GM12878 (cell line): ENCODE measurements at regions not wholly inside any gene's neighbourhood (a gene's known extent, or its start where the extent isn't known, plus 50 kb on each side); places are given as distances from the start of the nearest gene placed in this dataset.

ENCODE experiments used
- ATAC-seq: fragments of 200-7000 bp; cut with Tn5 transposase; 3 replicates; pipeline ENCODE4 v1.9.1; 2020; ENCODE audit warnings: mild to moderate bottlenecking, moderate library complexity
- BruUV-seq: library from RNA; stranded (reverse); fragments of 400-500 nt; replicated peaks from 2 replicates; lab custom pipeline; 2021; lab: Mats Ljungman, UMichigan
- CTCF ChIA-PET: fragments of 300-600 bp; sonication (Branson Sonifier 250); formaldehyde crosslinking; extraction: SDS; loops from one replicate; lab custom pipeline; 2021; ENCODE audit warnings: inconsistent platforms; lab: Yijun Ruan, JAX
- POLR2A ChIA-PET: fragments of 350-600 bp; formaldehyde crosslinking; extraction: SDS; loops from one replicate; lab custom pipeline; 2021; ENCODE audit warnings: inconsistent platforms; lab: Charles Lee
- RAD21 ChIA-PET: fragments of 300-600 bp; sonication (Branson Sonifier 250); formaldehyde crosslinking; loops from one replicate; lab custom pipeline; 2023; ENCODE audit warnings: antibody characterized with exemption; ENCODE audit not compliant: unreplicated experiment; lab: Charles Lee
- SMC1A ChIA-PET: fragments of 300-600 bp; sonication (Branson Sonifier 250); formaldehyde crosslinking; loops from one replicate; lab custom pipeline; 2023; ENCODE audit not compliant: unreplicated experiment, uncharacterized antibody; lab: Charles Lee
- DNase-seq: peaks from one replicate; pipeline ENCODE4 v3.0.0-alpha.2; 2011; ENCODE audit warnings: low read depth, low spot score
- FAIRE-seq: peaks from 3 replicates; lab custom pipeline; 2011; peaks lifted over from hg19 to GRCh38; lab: Jason Lieb, UNC
- H2AFZ ChIP-seq: 2 replicates; pipeline ENCODE4 v1.6.0; 2011; ENCODE audit warnings: low read depth, low read length, control low read depth; ENCODE audit not compliant: control insufficient read depth
- H3K27ac ChIP-seq: 2 replicates; pipeline ENCODE4 v1.5.1; 2011; ENCODE audit warnings: control low read depth; ENCODE audit not compliant: control insufficient read depth, insufficient read depth
- H3K27me3 ChIP-seq, 2 experiments: replicated peaks in 1 of 2; 2 replicates each; pipeline versions ENCODE4 v1.6.0 to v1.6.1; 2011; ENCODE audit warnings: low read length in 1 of 2; ENCODE audit not compliant: control insufficient read depth in 2 of 2, insufficient read depth in 2 of 2
- H3K36me3 ChIP-seq, 2 experiments: 2 replicates each; pipeline ENCODE4 v1.5.1; 2011; ENCODE audit warnings: low read length in 1 of 2; ENCODE audit not compliant: control insufficient read depth in 2 of 2, insufficient read depth in 2 of 2
- H3K4me1 ChIP-seq: 2 replicates; pipeline ENCODE4 v1.6.1; 2011; ENCODE audit warnings: mild to moderate bottlenecking, low read length, moderate library complexity, mixed read lengths; ENCODE audit not compliant: control insufficient read depth, insufficient read depth
- H3K4me2 ChIP-seq: 2 replicates; pipeline ENCODE4 v1.6.0; 2011; ENCODE audit warnings: control low read depth; ENCODE audit not compliant: control insufficient read depth, insufficient read depth
- H3K4me3 ChIP-seq: fragments of 200-600 bp; sonication (generic); 2 replicates; pipeline ENCODE4 v1.5.1; 2016
- H3K79me2 ChIP-seq: 2 replicates; pipeline ENCODE4 v1.6.0; 2011; ENCODE audit warnings: low read length; ENCODE audit not compliant: control insufficient read depth, insufficient read depth
- H3K9ac ChIP-seq: 2 replicates; pipeline ENCODE4 v1.8.0; 2011; ENCODE audit warnings: low read length, control low read depth, mixed read lengths; ENCODE audit not compliant: control insufficient read depth, insufficient read depth
- H3K9me3 ChIP-seq: replicated peaks from 3 replicates; pipeline ENCODE4 v1.5.1; 2011; ENCODE audit warnings: mild to moderate bottlenecking, low read length; ENCODE audit not compliant: control insufficient read depth, insufficient read depth
- H4K20me1 ChIP-seq: 2 replicates; pipeline ENCODE4 v1.6.0; 2011; ENCODE audit not compliant: control insufficient read depth, insufficient read depth
- EZH2 ChIP-seq: IDR thresholded peaks from 2 replicates; pipeline ENCODE4 v1.6.1; 2012; ENCODE audit warnings: low read depth, mild to moderate bottlenecking, control low read depth, inconsistent platforms, low read length, borderline replicate concordance; ENCODE audit not compliant: control insufficient read depth
- NRF1 ChIP-seq: conservative IDR thresholded peaks from 2 replicates; pipeline ENCODE4 v1.6.1; 2011; ENCODE audit warnings: mild to moderate bottlenecking, low read depth, low read length, improper control_type of control experiment
- RAD21 ChIP-seq: IDR thresholded peaks from 2 replicates; pipeline ENCODE4 v1.6.1; 2011; ENCODE audit warnings: mild to moderate bottlenecking, low read depth, low read length, moderate library complexity; ENCODE audit not compliant: insufficient read depth
- SIN3A ChIP-seq: IDR thresholded peaks from 2 replicates; pipeline ENCODE4 v1.6.1; 2012; ENCODE audit warnings: low read depth, low read length, improper control_type of control experiment
- SMC3 ChIP-seq: IDR thresholded peaks from 2 replicates; pipeline ENCODE4 v1.6.1; 2011; ENCODE audit warnings: low read length, improper control_type of control experiment, borderline replicate concordance
- TCF12 ChIP-seq: IDR thresholded peaks from 2 replicates; pipeline ENCODE4 v1.6.1; 2011; ENCODE audit warnings: low read depth, mild to moderate bottlenecking, low read length
- ZBED1 ChIP-seq: IDR thresholded peaks from 2 replicates; pipeline ENCODE4 v1.6.1; 2016; ENCODE audit warnings: borderline replicate concordance
- WGBS: methylation state at CpG from one replicate; pipeline ENCODE4 v1.1.6; 2016; ENCODE audit warnings: low lambda C conversion rate; ENCODE audit not compliant: insufficient replicate concordance, insufficient coverage; ENCODE audit errors: missing lambda C conversion rate; 5-methylcytosine and 5-hydroxymethylcytosine counted together
- in situ Hi-C: fragments of 300-500 bp; cut with MboI; formaldehyde crosslinking; loops from 9 replicates; pipeline ENCODE4 v1.14.3; 2018; ENCODE audit warnings: mixed read lengths
- intact Hi-C: fragments of 100-400 bp; cut with micrococcal nuclease; formaldehyde crosslinking; loops from one replicate; pipeline ENCODE4 v1.14.2; 2022; ENCODE audit not compliant: unreplicated experiment
- TF ChIP-seq, protein P1 (sequence below): fragments of 150-350 bp; IDR thresholded peaks from 2 replicates; pipeline ENCODE4 v1.6.1; 2014; ENCODE audit warnings: mild to moderate bottlenecking, low read depth, low read length
- TF ChIP-seq, protein P2 (sequence below): IDR thresholded peaks from 2 replicates; pipeline ENCODE4 v1.6.1; 2011; ENCODE audit warnings: borderline replicate concordance, low read depth, mild to moderate bottlenecking, moderate library complexity, mixed read lengths, low read length; ENCODE audit not compliant: insufficient read depth; ENCODE audit errors: extremely low read length
- TF ChIP-seq, protein P3 (sequence below): fragments of 450-650 bp; IDR thresholded peaks from 2 replicates; pipeline ENCODE4 v1.6.1; 2016; ENCODE audit warnings: mild to moderate bottlenecking, moderate library complexity, borderline replicate concordance
- TF ChIP-seq, protein P4 (sequence below): fragments of 150-350 bp; IDR thresholded peaks from 2 replicates; pipeline ENCODE4 v1.6.1; 2016; ENCODE audit warnings: low read depth, low read length

DNA sequence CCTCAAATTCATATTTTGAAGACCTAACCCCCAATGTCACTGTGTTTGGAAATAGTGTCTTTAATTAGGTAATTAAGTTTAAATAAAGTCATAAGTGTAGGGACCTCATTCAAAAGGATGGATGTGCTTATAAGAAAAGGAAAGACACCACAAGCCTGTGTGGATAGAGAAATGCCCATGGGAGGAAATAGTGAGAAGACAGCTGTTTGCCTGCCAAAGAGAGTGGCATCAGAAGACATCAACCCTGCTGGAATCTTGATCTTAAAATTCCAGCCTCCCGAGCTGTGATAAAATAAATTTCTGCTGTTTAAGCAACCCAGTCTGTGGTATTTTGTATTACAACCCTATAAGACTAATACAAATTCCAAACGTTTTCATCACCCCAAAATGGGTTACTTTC lies 1867.9 kb upstream of the NUDT12 start (continued):
- TF ChIP-seq, protein P1, sequence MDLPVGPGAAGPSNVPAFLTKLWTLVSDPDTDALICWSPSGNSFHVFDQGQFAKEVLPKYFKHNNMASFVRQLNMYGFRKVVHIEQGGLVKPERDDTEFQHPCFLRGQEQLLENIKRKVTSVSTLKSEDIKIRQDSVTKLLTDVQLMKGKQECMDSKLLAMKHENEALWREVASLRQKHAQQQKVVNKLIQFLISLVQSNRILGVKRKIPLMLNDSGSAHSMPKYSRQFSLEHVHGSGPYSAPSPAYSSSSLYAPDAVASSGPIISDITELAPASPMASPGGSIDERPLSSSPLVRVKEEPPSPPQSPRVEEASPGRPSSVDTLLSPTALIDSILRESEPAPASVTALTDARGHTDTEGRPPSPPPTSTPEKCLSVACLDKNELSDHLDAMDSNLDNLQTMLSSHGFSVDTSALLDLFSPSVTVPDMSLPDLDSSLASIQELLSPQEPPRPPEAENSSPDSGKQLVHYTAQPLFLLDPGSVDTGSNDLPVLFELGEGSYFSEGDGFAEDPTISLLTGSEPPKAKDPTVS, result no peak
- TF ChIP-seq SIN3A (no peak), EZH2 (no peak), SMC3 (no peak)
- TF ChIP-seq, protein P2, sequence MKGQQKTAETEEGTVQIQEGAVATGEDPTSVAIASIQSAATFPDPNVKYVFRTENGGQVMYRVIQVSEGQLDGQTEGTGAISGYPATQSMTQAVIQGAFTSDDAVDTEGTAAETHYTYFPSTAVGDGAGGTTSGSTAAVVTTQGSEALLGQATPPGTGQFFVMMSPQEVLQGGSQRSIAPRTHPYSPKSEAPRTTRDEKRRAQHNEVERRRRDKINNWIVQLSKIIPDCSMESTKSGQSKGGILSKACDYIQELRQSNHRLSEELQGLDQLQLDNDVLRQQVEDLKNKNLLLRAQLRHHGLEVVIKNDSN, result no peak

DNA sequence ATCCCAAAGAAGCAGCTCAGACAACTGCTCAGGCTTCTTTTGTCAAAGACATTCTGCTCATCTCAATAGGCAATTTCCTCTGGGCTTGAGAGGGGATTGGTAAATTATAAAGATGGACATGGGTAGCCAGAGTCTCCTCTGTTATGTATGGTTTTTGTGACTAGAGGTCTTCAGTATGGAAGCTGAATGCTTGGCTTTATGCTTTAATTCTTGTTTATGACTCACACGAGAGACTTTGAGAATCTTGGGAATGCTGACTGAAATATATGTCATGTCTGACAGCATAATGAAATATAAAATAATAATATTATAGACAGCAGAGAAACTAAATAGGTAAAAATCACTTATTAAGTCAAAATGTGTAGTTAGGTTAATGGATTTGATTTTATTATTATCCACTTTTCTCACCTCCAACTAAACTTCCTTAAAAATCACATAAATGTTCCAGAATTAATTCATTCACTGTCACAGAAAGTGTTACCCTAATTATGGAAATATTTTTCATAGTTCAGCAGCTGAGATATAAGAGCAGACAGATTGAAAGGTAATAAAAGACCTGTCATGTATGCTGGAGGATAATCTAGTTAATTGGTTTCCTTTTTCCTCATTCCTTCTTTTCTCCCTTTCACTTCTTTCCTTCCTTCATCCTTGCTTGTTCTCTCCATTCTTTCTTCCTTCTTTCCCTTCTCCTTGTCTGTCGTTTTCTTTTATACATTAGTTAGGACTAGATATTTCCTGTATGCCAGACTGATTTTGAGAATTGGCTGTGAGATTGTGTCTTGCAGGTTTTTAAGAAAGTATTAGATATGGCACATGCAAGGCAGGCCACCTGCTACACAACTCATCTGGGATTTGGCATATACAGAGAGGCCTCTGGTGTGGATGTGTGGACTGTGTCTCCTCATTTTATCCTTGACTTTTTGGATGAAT lies 1866.1 kb upstream of the NUDT12 start:
- Histone ChIP-seq H3K27ac (no peak overlapping the region), H3K4me1 (no peaks in the 10 kb centered on the region), H3K36me3 (no peaks in the 10 kb centered on the region), H3K9ac (no peak overlapping the region), H3K79me2 (no peaks in the 10 kb centered on the region), H3K4me2 (no peak overlapping the region), H3K9me3 (no peaks in the 10 kb centered on the region), H3K4me3 (no peak overlapping the region), H2AFZ (no peak overlapping the region), H3K27me3 (no peaks in the 10 kb centered on the region), H4K20me1 (no peaks in the 10 kb centered on the region)
- no peak for DNase-seq
- no peak for FAIRE-seq
- ChIA-PET SMC1A (no interaction called here), RAD21 (no interaction called here), CTCF (no interaction called here), POLR2A (no interaction called here)
- intact Hi-C loops, result no loop called here
- 0% methylated on average over 2 of the region's 2 CpGs for WGBS
- BruUV-seq, result no TSS peak
- TF ChIP-seq, protein P3, sequence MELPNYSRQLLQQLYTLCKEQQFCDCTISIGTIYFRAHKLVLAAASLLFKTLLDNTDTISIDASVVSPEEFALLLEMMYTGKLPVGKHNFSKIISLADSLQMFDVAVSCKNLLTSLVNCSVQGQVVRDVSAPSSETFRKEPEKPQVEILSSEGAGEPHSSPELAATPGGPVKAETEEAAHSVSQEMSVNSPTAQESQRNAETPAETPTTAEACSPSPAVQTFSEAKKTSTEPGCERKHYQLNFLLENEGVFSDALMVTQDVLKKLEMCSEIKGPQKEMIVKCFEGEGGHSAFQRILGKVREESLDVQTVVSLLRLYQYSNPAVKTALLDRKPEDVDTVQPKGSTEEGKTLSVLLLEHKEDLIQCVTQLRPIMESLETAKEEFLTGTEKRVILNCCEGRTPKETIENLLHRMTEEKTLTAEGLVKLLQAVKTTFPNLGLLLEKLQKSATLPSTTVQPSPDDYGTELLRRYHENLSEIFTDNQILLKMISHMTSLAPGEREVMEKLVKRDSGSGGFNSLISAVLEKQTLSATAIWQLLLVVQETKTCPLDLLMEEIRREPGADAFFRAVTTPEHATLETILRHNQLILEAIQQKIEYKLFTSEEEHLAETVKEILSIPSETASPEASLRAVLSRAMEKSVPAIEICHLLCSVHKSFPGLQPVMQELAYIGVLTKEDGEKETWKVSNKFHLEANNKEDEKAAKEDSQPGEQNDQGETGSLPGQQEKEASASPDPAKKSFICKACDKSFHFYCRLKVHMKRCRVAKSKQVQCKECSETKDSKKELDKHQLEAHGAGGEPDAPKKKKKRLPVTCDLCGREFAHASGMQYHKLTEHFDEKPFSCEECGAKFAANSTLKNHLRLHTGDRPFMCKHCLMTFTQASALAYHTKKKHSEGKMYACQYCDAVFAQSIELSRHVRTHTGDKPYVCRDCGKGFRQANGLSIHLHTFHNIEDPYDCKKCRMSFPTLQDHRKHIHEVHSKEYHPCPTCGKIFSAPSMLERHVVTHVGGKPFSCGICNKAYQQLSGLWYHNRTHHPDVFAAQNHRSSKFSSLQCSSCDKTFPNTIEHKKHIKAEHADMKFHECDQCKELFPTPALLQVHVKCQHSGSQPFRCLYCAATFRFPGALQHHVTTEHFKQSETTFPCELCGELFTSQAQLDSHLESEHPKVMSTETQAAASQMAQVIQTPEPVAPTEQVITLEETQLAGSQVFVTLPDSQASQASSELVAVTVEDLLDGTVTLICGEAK, result no peak
- TF ChIP-seq NRF1 (no peak), ZBED1 (no peak), TCF12 (no peak), RAD21 (no peak), SMC3 (no peak)
- TF ChIP-seq, protein P4, sequence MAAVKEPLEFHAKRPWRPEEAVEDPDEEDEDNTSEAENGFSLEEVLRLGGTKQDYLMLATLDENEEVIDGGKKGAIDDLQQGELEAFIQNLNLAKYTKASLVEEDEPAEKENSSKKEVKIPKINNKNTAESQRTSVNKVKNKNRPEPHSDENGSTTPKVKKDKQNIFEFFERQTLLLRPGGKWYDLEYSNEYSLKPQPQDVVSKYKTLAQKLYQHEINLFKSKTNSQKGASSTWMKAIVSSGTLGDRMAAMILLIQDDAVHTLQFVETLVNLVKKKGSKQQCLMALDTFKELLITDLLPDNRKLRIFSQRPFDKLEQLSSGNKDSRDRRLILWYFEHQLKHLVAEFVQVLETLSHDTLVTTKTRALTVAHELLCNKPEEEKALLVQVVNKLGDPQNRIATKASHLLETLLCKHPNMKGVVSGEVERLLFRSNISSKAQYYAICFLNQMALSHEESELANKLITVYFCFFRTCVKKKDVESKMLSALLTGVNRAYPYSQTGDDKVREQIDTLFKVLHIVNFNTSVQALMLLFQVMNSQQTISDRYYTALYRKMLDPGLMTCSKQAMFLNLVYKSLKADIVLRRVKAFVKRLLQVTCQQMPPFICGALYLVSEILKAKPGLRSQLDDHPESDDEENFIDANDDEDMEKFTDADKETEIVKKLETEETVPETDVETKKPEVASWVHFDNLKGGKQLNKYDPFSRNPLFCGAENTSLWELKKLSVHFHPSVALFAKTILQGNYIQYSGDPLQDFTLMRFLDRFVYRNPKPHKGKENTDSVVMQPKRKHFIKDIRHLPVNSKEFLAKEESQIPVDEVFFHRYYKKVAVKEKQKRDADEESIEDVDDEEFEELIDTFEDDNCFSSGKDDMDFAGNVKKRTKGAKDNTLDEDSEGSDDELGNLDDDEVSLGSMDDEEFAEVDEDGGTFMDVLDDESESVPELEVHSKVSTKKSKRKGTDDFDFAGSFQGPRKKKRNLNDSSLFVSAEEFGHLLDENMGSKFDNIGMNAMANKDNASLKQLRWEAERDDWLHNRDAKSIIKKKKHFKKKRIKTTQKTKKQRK, result no peak
- no peak for ATAC-seq
- in situ Hi-C loops, result no loop called here
